H1 (cell line): ENCODE measurements at regions not wholly inside any gene's neighbourhood (a gene's known extent, or its start where the extent isn't known, plus 50 kb on each side); places are given as distances from the start of the nearest gene placed in this dataset.

Experiments
- CTCF ChIA-PET: fragments of 300-600 bp; sonication (Branson Sonifier 250); formaldehyde crosslinking; loops from one replicate; lab custom pipeline; 2021; ENCODE audit not compliant: partially characterized antibody; lab: Charles Lee
- POLR2A ChIA-PET: fragments of 300-600 bp; sonication (Branson Sonifier 250); formaldehyde crosslinking; loops from one replicate; lab custom pipeline; 2021; ENCODE audit warnings: inconsistent platforms; ENCODE audit not compliant: partially characterized antibody; lab: Charles Lee
- DNase-seq, 2 experiments: peaks; one replicate each; pipeline versions ENCODE4 v3.0.0 to v3.0.0-alpha.2; 2010 to 2022; ENCODE audit warnings: low spot score in 2 of 2, low read depth in 1 of 2, mixed read lengths in 1 of 2
- FAIRE-seq: peaks from 2 replicates; lab custom pipeline; 2011; peaks lifted over from hg19 to GRCh38; lab: Jason Lieb, UNC
- H2AFZ ChIP-seq: 2 replicates; pipeline ENCODE4 v1.8.1; 2012; ENCODE audit warnings: low read length, inconsistent platforms
- H2AK5ac ChIP-seq: 2 replicates; pipeline ENCODE4 v1.6.1; 2013; ENCODE audit warnings: low read depth, low read length
- H2BK120ac ChIP-seq: replicated peaks from 2 replicates; pipeline ENCODE3; 2013; ENCODE audit warnings: low read depth, low read length, inconsistent platforms
- H2BK12ac ChIP-seq: 2 replicates; pipeline ENCODE4 v1.6.1; 2013; ENCODE audit warnings: low read depth, low read length
- H2BK15ac ChIP-seq: 2 replicates; pipeline ENCODE4 v1.6.1; 2013; ENCODE audit warnings: low read length
- H2BK20ac ChIP-seq: 2 replicates; pipeline ENCODE4 v1.6.1; 2013; ENCODE audit warnings: low read length
- H2BK5ac ChIP-seq: 2 replicates; pipeline ENCODE4 v1.6.1; 2013; ENCODE audit warnings: low read depth, low read length
- H3K14ac ChIP-seq: 2 replicates; pipeline ENCODE4 v1.6.1; 2013; ENCODE audit warnings: inconsistent platforms; ENCODE audit not compliant: insufficient read length
- H3K18ac ChIP-seq: 2 replicates; pipeline ENCODE4 v1.6.1; 2013; ENCODE audit warnings: low read length; ENCODE audit errors: extremely low read depth
- H3K23ac ChIP-seq: 2 replicates; pipeline ENCODE4 v1.6.1; 2013; ENCODE audit warnings: inconsistent platforms; ENCODE audit not compliant: insufficient read length
- H3K23me2 ChIP-seq: 2 replicates; pipeline ENCODE4 v1.6.1; 2013; ENCODE audit warnings: low read depth, low read length
- H3K27ac ChIP-seq: 2 replicates; pipeline ENCODE4 v1.6.1; 2011; ENCODE audit warnings: low read depth, low read length, inconsistent platforms
- H3K27me3 ChIP-seq, 4 experiments: replicated peaks in 1 of 4; 1 replicate in 1 of 4; 2 replicates in 3 of 4; pipeline versions ENCODE4 v1.6.1 to v1.8.1; 2011 to 2013; ENCODE audit warnings: low read length in 3 of 4, mild to moderate bottlenecking in 3 of 4, inconsistent platforms in 2 of 4, mixed read lengths in 2 of 4, moderate library complexity in 1 of 4; ENCODE audit not compliant: control insufficient read depth in 3 of 4, insufficient read depth in 3 of 4; ENCODE audit errors: extremely low read depth in 1 of 4
- H3K36me3 ChIP-seq, 4 experiments: 2 replicates each; pipeline versions ENCODE4 v1.6.1 to v1.8.1; 2011 to 2013; ENCODE audit warnings: mild to moderate bottlenecking in 4 of 4, low read length in 3 of 4, moderate library complexity in 2 of 4, control low read depth in 1 of 4, inconsistent platforms in 1 of 4; ENCODE audit not compliant: insufficient read depth in 4 of 4, control insufficient read depth in 2 of 4
- H3K4ac ChIP-seq: replicated peaks from 2 replicates; pipeline ENCODE3; 2013; ENCODE audit warnings: low read length, low read depth, mixed read lengths, inconsistent platforms; ENCODE audit not compliant: insufficient read length
- H3K4me1 ChIP-seq, 4 experiments: replicated peaks in 1 of 4; 1 replicate in 1 of 4; 2 replicates in 3 of 4; pipeline versions ENCODE4 v1.6.1 to v1.8.1; 2011 to 2013; ENCODE audit warnings: low read length in 3 of 4, inconsistent platforms in 2 of 4, mixed read lengths in 1 of 4; ENCODE audit not compliant: insufficient read depth in 4 of 4, control insufficient read depth in 3 of 4
- H3K4me2 ChIP-seq, 2 experiments: 2 replicates each; pipeline versions ENCODE4 v1.6.1 to v1.8.1; 2011 to 2013; ENCODE audit warnings: low read depth in 2 of 2, low read length in 2 of 2, control low read depth in 1 of 2, inconsistent platforms in 1 of 2, mild to moderate bottlenecking in 1 of 2; ENCODE audit not compliant: insufficient read depth in 1 of 2
- H3K4me3 ChIP-seq, 4 experiments: fragments of 200-600, 300-600 bp in 1 of 4; sonication (generic), shearing (Covaris generic), sonication (Bioruptor Twin) in 1 of 4; 2 replicates each; pipeline versions ENCODE4 v1.5.1 to v1.8.1; 2011 to 2016; ENCODE audit warnings: low read length in 4 of 4, low read depth in 3 of 4, control low read depth in 2 of 4, inconsistent platforms in 2 of 4, mild to moderate bottlenecking in 2 of 4, mixed read lengths in 1 of 4, moderate library complexity in 1 of 4; ENCODE audit not compliant: insufficient read depth in 2 of 4; ENCODE audit errors: extremely low read depth in 1 of 4
- H3K56ac ChIP-seq: replicated peaks from 2 replicates; pipeline ENCODE3; 2013; ENCODE audit warnings: low read depth, mild to moderate bottlenecking, mixed read lengths, low read length, inconsistent platforms; ENCODE audit not compliant: insufficient read length
- H3K79me1 ChIP-seq: 2 replicates; pipeline ENCODE4 v1.6.1; 2013; ENCODE audit warnings: low read depth, low read length, control low read depth
- H3K79me2 ChIP-seq, 2 experiments: 2 replicates each; pipeline versions ENCODE4 v1.6.1 to v1.8.1; 2012 to 2013; ENCODE audit warnings: low read length in 2 of 2, mild to moderate bottlenecking in 2 of 2, inconsistent platforms in 1 of 2; ENCODE audit not compliant: insufficient read depth in 2 of 2, control insufficient read depth in 1 of 2
- H3K9ac ChIP-seq, 4 experiments: replicated peaks in 1 of 4; 1 replicate in 1 of 4; 2 replicates in 3 of 4; pipeline versions ENCODE4 v1.6.1 to v1.8.1; 2011 to 2013; ENCODE audit warnings: low read depth in 3 of 4, low read length in 3 of 4, control low read depth in 2 of 4, mild to moderate bottlenecking in 2 of 4, moderate library complexity in 2 of 4, inconsistent platforms in 1 of 4; ENCODE audit errors: extremely low read depth in 1 of 4
- H3K9me3 ChIP-seq, 2 experiments: 2 replicates each; pipeline versions ENCODE4 v1.6.1 to v1.8.1; 2012 to 2013; ENCODE audit warnings: mild to moderate bottlenecking in 2 of 2, moderate library complexity in 2 of 2, control low read depth in 1 of 2, inconsistent platforms in 1 of 2, low read depth in 1 of 2, low read length in 1 of 2, mixed read lengths in 1 of 2; ENCODE audit not compliant: insufficient read depth in 2 of 2
- H4K20me1 ChIP-seq, 2 experiments: replicated peaks in 1 of 2; 2 replicates each; pipeline versions ENCODE3 to v1.8.1; 2011 to 2013; ENCODE audit warnings: inconsistent platforms in 2 of 2, low read length in 2 of 2, mild to moderate bottlenecking in 1 of 2; ENCODE audit not compliant: insufficient read depth in 2 of 2, control insufficient read depth in 1 of 2
- H4K5ac ChIP-seq: 2 replicates; pipeline ENCODE4 v1.6.1; 2013; ENCODE audit warnings: low read length, low read depth, mixed read lengths, inconsistent platforms; ENCODE audit not compliant: insufficient read length
- H4K8ac ChIP-seq: 2 replicates; pipeline ENCODE4 v1.8.0; 2013; ENCODE audit warnings: mild to moderate bottlenecking, moderate library complexity, low read length, inconsistent platforms; ENCODE audit not compliant: insufficient read depth; ENCODE audit errors: extremely low read depth
- H4K91ac ChIP-seq: replicated peaks from 2 replicates; pipeline ENCODE3; 2013; ENCODE audit warnings: low read length, mixed read lengths, inconsistent platforms; ENCODE audit not compliant: insufficient read length
- CEBPB ChIP-seq: IDR thresholded peaks from 2 replicates; pipeline ENCODE4 v1.6.1; 2012; ENCODE audit warnings: low read depth, low read length
- JUN ChIP-seq: IDR thresholded peaks from 2 replicates; pipeline ENCODE4 v1.6.1; 2011; ENCODE audit warnings: low read depth, mild to moderate bottlenecking, improper control_type of control experiment, low read length
- JUND ChIP-seq: IDR thresholded peaks from 2 replicates; pipeline ENCODE4 v1.6.1; 2011; ENCODE audit warnings: mild to moderate bottlenecking, improper control_type of control experiment, low read length
- NANOG ChIP-seq: IDR thresholded peaks from 2 replicates; pipeline ENCODE4 v1.6.1; 2011; ENCODE audit warnings: low read length, low read depth, mild to moderate bottlenecking, inconsistent platforms; ENCODE audit not compliant: insufficient read depth, poor library complexity, severe bottlenecking
- RFX5 ChIP-seq: IDR thresholded peaks from 2 replicates; pipeline ENCODE4 v1.6.1; 2011; ENCODE audit warnings: low read depth, low read length, improper control_type of control experiment, borderline replicate concordance
- SUZ12 ChIP-seq: fragments of 200-600 bp; sonication (generic); IDR thresholded peaks from 2 replicates; pipeline ENCODE4 v1.6.1; 2012; ENCODE audit warnings: mild to moderate bottlenecking, inconsistent platforms, low read length, moderate library complexity, mixed read lengths
- TAF1 ChIP-seq: IDR thresholded peaks from 2 replicates; pipeline ENCODE4 v1.6.1; 2011; ENCODE audit warnings: mild to moderate bottlenecking, low read depth, low read length
- TCF12 ChIP-seq: IDR thresholded peaks from 2 replicates; pipeline ENCODE4 v1.6.1; 2011; ENCODE audit warnings: low read depth, mild to moderate bottlenecking, low read length
- WGBS, 2 experiments: shearing (Covaris generic) in 1 of 2; methylation state at CpG; one replicate each; pipeline versions ENCODE4 v1.1.6 to v1.1.7; 2013 to 2015; ENCODE audit warnings: low lambda C conversion rate in 2 of 2, mixed read lengths in 2 of 2, inconsistent platforms in 1 of 2, low coverage in 1 of 2, missing lambda C conversion rate in 1 of 2; ENCODE audit not compliant: insufficient replicate concordance in 2 of 2, insufficient coverage in 1 of 2, insufficient read length in 1 of 2; ENCODE audit errors: extremely low coverage in 1 of 2, missing lambda C conversion rate in 1 of 2; 5-methylcytosine and 5-hydroxymethylcytosine counted together
- TF ChIP-seq, protein P1 (sequence below): IDR thresholded peaks from 2 replicates; pipeline ENCODE4 v1.6.1; 2012; ENCODE audit warnings: inconsistent platforms

DNA sequence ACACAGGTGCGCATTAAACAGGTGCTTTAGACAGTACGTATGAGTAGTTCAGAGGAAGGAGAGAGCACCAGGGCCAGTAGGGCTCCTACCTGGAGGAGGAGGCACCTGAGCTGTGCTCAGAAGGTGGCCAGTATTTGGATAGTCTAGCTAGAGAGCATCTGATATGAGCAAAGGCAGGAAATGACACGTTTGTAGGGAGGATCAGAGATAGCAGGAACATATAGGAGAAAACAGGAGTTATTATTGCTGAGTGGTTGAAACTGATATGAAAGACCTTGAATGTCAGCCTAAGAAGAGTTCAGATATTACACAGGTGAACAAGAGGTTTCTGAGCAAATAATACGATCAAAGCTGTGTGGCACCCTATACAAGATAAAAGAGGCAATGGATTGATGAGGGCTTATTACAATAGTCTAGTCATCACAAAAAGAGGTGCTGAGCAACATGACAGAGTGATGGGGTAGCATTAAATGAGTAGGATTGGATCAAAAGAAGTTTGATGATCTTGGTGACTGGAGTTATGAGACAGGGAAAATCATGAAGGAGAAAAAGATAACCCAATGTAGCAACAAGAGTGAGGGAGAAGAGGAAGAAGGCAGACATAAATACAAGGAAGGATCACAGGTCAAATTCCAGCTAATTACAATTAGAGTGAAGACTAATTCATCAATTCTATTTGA lies 69.8 kb upstream of the HIVEP1 start:
- Histone ChIP-seq H3K27ac (no peak overlapping the region), H2BK15ac (no peak overlapping the region), H3K4me1 (peaks cover 0 to 5% (median 3%) of the 10 kb centered on the region in 4 experiments; a peak in 4 of 7 replicates), H3K4me2 (no peak overlapping the region), H3K9ac (no peak overlapping the region), H3K18ac (no peak overlapping the region), H4K91ac (no peak overlapping the region), H3K79me2 (no peaks in the 10 kb centered on the region), H2BK12ac (no peak overlapping the region), H3K9me3 (no peaks in the 10 kb centered on the region), H2AFZ (no peak overlapping the region), H3K4me3 (no peak overlapping the region), H3K79me1 (no peaks in the 10 kb centered on the region), H2AK5ac (no peak overlapping the region), H3K4ac (no peak overlapping the region), H2BK5ac (no peak overlapping the region), H3K14ac (no peak overlapping the region), H2BK20ac (no peak overlapping the region), H3K36me3 (no peaks in the 10 kb centered on the region), H4K5ac (no peak overlapping the region), H2BK120ac (no peak overlapping the region), H3K56ac (no peak overlapping the region), H4K8ac (no peak overlapping the region), H3K27me3 (no peaks in the 10 kb centered on the region), H3K23me2 (no peaks in the 10 kb centered on the region), H3K23ac (no peak overlapping the region), H4K20me1 (no peaks in the 10 kb centered on the region)
- DNase-seq (no peak), FAIRE-seq (no peak)
- ChIA-PET CTCF (interaction anchor here (0.6 to 1.3 kb wide), 2 partner anchors 177 to 236 kb away, joined by 3 to 4 read pairs; no protein-coding TSS in a partner anchor), POLR2A (no interaction called here)
- WGBS, 2 experiments = 90% methylated on average over 4 of the region's 4 CpGs; no CpG with 5 or more reads in 1 of the 2 experiments
- no peak for TF ChIP-seq RFX5
- TF ChIP-seq CEBPB = no peak
- TF ChIP-seq JUND = no peak
- no peak for TF ChIP-seq TAF1
- TF ChIP-seq TCF12 = no peak
- TF ChIP-seq JUN = no peak
- TF ChIP-seq, protein P1, sequence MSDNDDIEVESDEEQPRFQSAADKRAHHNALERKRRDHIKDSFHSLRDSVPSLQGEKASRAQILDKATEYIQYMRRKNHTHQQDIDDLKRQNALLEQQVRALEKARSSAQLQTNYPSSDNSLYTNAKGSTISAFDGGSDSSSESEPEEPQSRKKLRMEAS = no peak
- no peak for TF ChIP-seq SUZ12
- no peak for TF ChIP-seq NANOG
